Astrocyte of the spinal cord (primary cell): ENCODE measurements at regions not wholly inside any gene's neighbourhood (a gene's known extent, or its start where the extent isn't known, plus 50 kb on each side); places are given as distances from the start of the nearest gene placed in this dataset.

Experiments
- DNase-seq: peaks from one replicate; pipeline ENCODE4 v3.0.0; 2011; ENCODE audit warnings: low read depth, low spot score
- H3K4me3 ChIP-seq: 2 replicates; pipeline ENCODE4 v1.5.1; 2011; ENCODE audit warnings: low read depth, mild to moderate bottlenecking, low read length, moderate library complexity
- in situ Hi-C: cut with HindIII; loops from 2 replicates; pipeline ENCODE4 v1.10.0; 2017; ENCODE audit warnings: low sequenced_read_pairs
- TF ChIP-seq, protein P1 (sequence below): IDR thresholded peaks from 2 replicates; pipeline ENCODE4 v1.5.1; 2012; ENCODE audit warnings: low read depth, mild to moderate bottlenecking, low read length, inconsistent platforms

DNA sequence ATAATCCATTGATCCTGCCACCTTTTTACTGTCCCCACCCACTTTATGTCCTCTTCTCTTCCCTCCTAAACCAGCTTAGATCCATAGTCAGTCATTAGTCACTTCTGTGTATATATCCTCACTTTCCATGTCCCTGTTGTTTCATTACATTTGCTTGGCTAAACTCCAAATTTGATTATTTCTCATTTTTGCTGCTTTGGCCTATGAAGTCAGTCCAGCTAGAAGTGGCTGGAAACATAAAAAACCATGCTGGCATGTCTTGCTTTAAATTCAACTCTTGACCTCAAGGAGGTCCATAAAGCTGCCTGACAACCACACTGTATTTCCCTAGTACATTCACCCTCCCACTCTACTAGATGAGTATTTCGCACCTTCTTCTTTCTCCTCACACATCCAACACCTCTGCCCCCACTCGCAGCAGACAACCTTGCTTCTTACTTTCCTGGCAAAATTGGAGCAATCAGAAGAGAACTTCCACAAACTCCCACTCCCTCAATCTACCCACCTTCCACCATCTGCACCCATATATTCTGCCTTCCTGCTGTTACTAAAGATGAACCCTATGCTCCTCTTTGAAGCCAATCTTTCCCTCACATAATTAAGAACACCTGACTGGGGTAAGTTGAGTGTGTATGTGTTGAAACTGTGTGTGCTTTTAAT lies 72.1 kb downstream of the ZNF648 start:
- TF ChIP-seq, protein P1, sequence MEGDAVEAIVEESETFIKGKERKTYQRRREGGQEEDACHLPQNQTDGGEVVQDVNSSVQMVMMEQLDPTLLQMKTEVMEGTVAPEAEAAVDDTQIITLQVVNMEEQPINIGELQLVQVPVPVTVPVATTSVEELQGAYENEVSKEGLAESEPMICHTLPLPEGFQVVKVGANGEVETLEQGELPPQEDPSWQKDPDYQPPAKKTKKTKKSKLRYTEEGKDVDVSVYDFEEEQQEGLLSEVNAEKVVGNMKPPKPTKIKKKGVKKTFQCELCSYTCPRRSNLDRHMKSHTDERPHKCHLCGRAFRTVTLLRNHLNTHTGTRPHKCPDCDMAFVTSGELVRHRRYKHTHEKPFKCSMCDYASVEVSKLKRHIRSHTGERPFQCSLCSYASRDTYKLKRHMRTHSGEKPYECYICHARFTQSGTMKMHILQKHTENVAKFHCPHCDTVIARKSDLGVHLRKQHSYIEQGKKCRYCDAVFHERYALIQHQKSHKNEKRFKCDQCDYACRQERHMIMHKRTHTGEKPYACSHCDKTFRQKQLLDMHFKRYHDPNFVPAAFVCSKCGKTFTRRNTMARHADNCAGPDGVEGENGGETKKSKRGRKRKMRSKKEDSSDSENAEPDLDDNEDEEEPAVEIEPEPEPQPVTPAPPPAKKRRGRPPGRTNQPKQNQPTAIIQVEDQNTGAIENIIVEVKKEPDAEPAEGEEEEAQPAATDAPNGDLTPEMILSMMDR, result no peak
- no peak overlapping the region for H3K4me3 ChIP-seq
- in situ Hi-C loops, result no loop called here
- no peak for DNase-seq

DNA sequence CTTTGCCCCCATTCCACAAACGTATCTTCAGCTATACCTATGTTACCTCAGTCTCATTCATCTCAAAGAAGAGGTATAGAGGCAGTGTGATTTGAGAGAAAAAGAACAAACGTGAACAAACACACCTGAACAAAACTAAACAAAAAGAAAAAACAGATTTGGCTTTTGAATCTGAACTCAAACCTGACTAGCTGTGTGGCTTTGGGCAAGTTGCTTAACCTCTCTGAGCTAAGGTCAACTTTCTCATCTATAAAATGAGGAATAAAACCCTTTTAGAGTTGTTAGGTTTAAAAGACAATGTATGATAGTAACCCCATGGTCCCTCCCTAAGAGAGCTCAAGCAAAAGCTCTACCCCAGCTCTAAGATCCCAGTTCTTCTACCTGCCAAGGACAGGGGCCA lies 73.5 kb downstream of the ZNF648 start:
- TF ChIP-seq, protein P1, result no peak
- no peak for DNase-seq
- H3K4me3 ChIP-seq, result no peak overlapping the region
- in situ Hi-C loops, result no loop called here

DNA sequence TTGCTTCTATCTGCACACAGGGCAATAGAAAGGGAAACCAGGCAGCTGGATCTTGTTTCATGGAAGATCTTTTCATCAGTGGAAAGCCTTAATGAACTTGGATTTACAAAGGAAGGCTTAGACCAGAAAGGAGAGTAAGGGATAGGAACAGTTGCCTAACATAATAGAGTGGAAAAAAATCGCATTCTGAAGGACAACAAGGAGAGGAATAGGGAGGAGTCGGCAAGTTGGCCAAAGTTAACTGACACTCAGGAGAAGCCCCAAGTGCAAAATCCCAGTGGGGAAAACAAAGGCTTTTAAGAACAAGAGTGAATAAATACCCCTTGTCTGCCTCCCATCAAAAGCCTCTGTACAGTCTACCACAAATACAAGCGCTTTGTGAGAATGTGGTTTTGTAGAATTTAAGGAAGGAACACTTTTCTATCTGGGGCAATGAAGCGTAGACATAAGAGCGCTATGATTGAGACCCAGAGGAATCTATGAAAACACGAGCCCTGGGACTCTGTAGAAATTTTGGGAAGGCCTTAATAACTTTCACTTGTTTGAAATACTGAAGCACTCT lies 74.1 kb downstream of the ZNF648 start:
- no peak for DNase-seq
- in situ Hi-C loops, result no loop called here
- TF ChIP-seq, protein P1, result no peak
- no peak overlapping the region for H3K4me3 ChIP-seq

DNA sequence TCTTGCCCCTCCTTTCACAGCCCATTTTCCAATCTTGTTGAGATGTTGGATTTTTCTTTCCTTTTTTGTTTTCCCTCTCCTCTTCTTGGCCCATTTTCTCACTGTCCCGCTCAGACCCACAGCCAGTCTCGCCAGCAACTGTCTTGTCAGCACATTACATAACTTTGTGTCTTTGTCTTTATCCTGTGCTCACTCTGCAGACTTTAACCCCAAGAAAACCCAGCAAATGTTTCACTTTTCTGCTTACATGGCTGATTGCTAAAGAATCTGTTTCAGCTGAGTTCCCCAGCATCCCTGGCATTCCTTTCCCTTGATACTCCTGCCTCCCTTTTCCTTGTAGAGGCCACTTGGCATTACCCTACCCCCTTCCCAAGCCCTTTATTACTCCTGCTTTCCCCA lies 74.6 kb downstream of the ZNF648 start:
- DNase-seq, result no peak
- TF ChIP-seq, protein P1, result no peak
- in situ Hi-C loops, result no loop called here
- no peak overlapping the region for H3K4me3 ChIP-seq

DNA sequence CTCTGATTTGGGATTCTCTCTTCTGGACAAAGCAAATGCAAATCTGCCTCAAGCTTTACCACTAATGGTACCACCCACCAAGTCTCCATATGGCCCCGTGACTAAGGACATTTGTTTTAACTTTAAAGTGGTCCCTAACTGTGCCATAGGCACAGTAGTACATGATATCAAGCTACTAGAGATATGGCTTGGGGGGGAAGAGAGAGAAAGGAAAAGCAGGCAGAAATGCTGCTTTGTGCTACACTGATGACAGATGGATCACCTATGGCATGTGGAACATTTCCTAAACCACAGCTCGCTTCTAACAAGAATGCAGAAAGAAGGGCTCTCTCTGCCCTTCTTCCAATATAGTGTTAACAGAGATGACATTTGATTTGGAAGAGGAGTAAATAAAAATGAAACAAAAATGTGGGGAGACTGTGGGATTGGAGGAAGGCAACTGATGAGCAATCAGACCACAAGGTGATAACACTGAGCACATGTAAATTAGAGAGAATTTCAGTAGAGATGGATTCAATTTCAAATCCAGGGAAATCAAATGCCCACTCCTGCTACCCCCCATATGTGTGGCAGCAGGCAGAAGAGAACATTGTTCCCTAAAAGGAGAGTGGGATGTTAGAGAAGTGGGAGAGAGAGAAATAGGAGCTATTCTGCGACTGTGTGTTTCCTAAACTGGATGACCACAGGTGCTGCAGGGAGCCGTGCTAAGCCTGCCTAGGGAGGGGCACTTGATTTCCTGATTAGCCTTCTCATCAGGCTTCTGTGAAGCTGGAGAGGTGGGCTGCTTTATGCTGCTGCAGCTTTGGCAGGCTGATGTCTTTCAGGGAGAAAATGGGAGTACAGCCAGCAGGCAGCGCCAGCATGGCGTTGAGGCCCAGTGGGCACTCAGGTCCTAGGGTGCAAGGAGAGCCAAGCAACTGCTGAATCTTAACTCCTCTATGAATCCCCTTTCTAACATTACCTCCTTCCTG lies 75.3 kb downstream of the ZNF648 start:
- DNase-seq, result no peak
- TF ChIP-seq, protein P1, result no peak
- in situ Hi-C loops, result no loop called here
- H3K4me3 ChIP-seq, result no peak overlapping the region

DNA sequence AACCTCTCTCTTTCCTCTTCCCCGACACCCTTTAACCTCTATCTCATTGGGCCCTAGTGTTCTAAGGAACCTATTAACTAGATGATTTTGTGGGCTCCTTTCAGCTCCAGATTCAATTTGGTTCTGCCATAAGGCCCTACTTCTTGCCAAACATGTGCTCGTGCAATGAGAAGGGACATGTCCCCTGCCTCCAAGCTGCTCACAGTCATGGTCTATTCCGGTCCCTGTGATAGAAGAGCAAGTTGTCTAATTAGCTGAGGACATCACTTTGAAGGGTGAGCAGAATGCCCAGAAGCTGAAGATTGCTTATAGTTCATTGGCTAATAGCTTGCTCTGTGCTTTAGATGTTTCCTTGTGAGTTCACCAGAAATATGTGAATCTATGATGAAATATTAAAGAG lies 76.2 kb downstream of the ZNF648 start:
- H3K4me3 ChIP-seq, result no peak overlapping the region
- DNase-seq, result no peak
- in situ Hi-C loops, result no loop called here

More for the DNA sequence above, 76.2 kb downstream of the ZNF648 start:
- TF ChIP-seq, protein P1, result no peak
